HepG2 (cell line): ENCODE measurements at regions not wholly inside any gene's neighbourhood (a gene's known extent, or its start where the extent isn't known, plus 50 kb on each side); places are given as distances from the start of the nearest gene placed in this dataset.

Experiments
- EZH2 ChIP-seq: conservative IDR thresholded peaks from 2 replicates; pipeline ENCODE4 v1.6.1; 2012; ENCODE audit warnings: mild to moderate bottlenecking, low read depth, low read length, moderate library complexity
- FIP1L1 ChIP-seq: fragments of 200-400 bp; formaldehyde crosslinking; IDR thresholded peaks from 2 replicates; pipeline ENCODE4 v1.6.1; 2018; ENCODE audit warnings: low read depth, mild to moderate bottlenecking, low read length, moderate library complexity, borderline replicate concordance; ENCODE audit not compliant: insufficient read depth
- NR1H2 ChIP-seq: sonication (generic); formaldehyde crosslinking; IDR thresholded peaks from 2 replicates; pipeline ENCODE4 v1.8.1; 2022; ENCODE audit warnings: low read depth, missing genetic modification reagents, borderline replicate concordance
- POLR2AphosphoS2 ChIP-seq: IDR thresholded peaks from 2 replicates; pipeline ENCODE4 v1.6.1; 2011; ENCODE audit warnings: low read depth, low read length, improper control_type of control experiment
- U2AF1 ChIP-seq: fragments of 200-400 bp; formaldehyde crosslinking; optimal IDR thresholded peaks from 2 replicates; pipeline ENCODE3; 2017; ENCODE audit warnings: mild to moderate bottlenecking, low read depth, low read length
- ZBTB49 ChIP-seq: sonication (generic); formaldehyde crosslinking; IDR thresholded peaks from 2 replicates; pipeline ENCODE4 v1.4.0; 2020; ENCODE audit warnings: missing genetic modification reagents, borderline replicate concordance
- ZNF292 ChIP-seq: sonication (generic); formaldehyde crosslinking; IDR thresholded peaks from 2 replicates; pipeline ENCODE4 v1.8.1; 2022; ENCODE audit warnings: mild to moderate bottlenecking, low read depth, missing genetic modification reagents, borderline replicate concordance
- ZNF724P ChIP-seq: sonication (generic); formaldehyde crosslinking; IDR thresholded peaks from 2 replicates; pipeline ENCODE4 v1.8.0; 2022; ENCODE audit warnings: missing genetic modification reagents, borderline replicate concordance

GRCh38 chr14:96722736-96723135 is 74.4 kb upstream of the VRK1 start:
- TF ChIP-seq U2AF1 = no peak
- TF ChIP-seq ZBTB49 (CRISPR knock-in tag) = no peak
- TF ChIP-seq FIP1L1 = no peak
- TF ChIP-seq EZH2 = no peak
- TF ChIP-seq ZNF292 (CRISPR knock-in tag) = no peak
- TF ChIP-seq ZNF724P (CRISPR knock-in tag) = no peak
- TF ChIP-seq POLR2AphosphoS2 = no peak
- TF ChIP-seq NR1H2 (CRISPR knock-in tag) = no peak
